A673 (cell line): ENCODE measurements at regions not wholly inside any gene's neighbourhood (a gene's known extent, or its start where the extent isn't known, plus 50 kb on each side); places are given as distances from the start of the nearest gene placed in this dataset.

ENCODE experiments used
- BruUV-seq: library from RNA; stranded (reverse); fragments of 400-500 nt; replicated peaks from 2 replicates; lab custom pipeline; 2021; lab: Mats Ljungman, UMichigan
- CTCF ChIA-PET: fragments of 300-600 bp; sonication (Branson Sonifier 250); formaldehyde crosslinking; loops from one replicate; lab custom pipeline; 2022; ENCODE audit warnings: antibody characterized with exemption; lab: Charles Lee
- POLR2A ChIA-PET: fragments of 300-600 bp; sonication (Branson Sonifier 250); formaldehyde crosslinking; loops from one replicate; lab custom pipeline; 2022; ENCODE audit warnings: antibody characterized with exemption; ENCODE audit not compliant: low non-redundant PET; lab: Charles Lee
- DNase-seq: peaks from one replicate; pipeline ENCODE4 v3.0.0-alpha.2; 2015; ENCODE audit warnings: low spot score
- H3K27ac ChIP-seq: fragments of 200-600 bp; sonication (generic); 2 replicates; pipeline ENCODE4 v1.5.1; 2016; ENCODE audit warnings: mixed run types, low read depth, mild to moderate bottlenecking, mixed read lengths, antibody characterized with exemption, low read length; ENCODE audit not compliant: poor library complexity, severe bottlenecking
- H3K27me3 ChIP-seq: fragments of 200-600 bp; sonication (generic); replicated peaks from 2 replicates; pipeline ENCODE4 v1.6.1; 2017; ENCODE audit warnings: mixed run types, low read depth, mild to moderate bottlenecking, mixed read lengths, antibody characterized with exemption, low read length; ENCODE audit not compliant: insufficient read depth, poor library complexity
- H3K36me3 ChIP-seq: fragments of 200-600 bp; sonication (generic); 2 replicates; pipeline ENCODE4 v1.6.1; 2016; ENCODE audit warnings: mixed run types, mild to moderate bottlenecking, mixed read lengths, antibody characterized with exemption, low read length; ENCODE audit not compliant: insufficient read depth, poor library complexity, severe bottlenecking
- H3K4me1 ChIP-seq: fragments of 200-600 bp; sonication (generic); 2 replicates; pipeline ENCODE4 v1.6.1; 2017; ENCODE audit warnings: mixed run types, mild to moderate bottlenecking, mixed read lengths, antibody characterized with exemption, low read length; ENCODE audit not compliant: insufficient read depth, poor library complexity, severe bottlenecking
- H3K4me3 ChIP-seq: fragments of 200-600 bp; sonication (generic); 2 replicates; pipeline ENCODE4 v1.5.1; 2016; ENCODE audit warnings: low read depth, mixed run types, mild to moderate bottlenecking, mixed read lengths, low read length; ENCODE audit not compliant: poor library complexity, severe bottlenecking
- H3K9me3 ChIP-seq: fragments of 200-600 bp; sonication (generic); 2 replicates; pipeline ENCODE4 v1.6.1; 2016; ENCODE audit warnings: mixed run types, low read depth, mild to moderate bottlenecking, mixed read lengths, antibody characterized with exemption, low read length; ENCODE audit not compliant: poor library complexity, severe bottlenecking
- CTCF ChIP-seq: fragments of 300-800, 200-600 bp; sonication (generic); conservative IDR thresholded peaks from 2 replicates; pipeline ENCODE4 v1.5.1; 2017; ENCODE audit warnings: low read depth, mild to moderate bottlenecking, antibody characterized with exemption, low read length, moderate library complexity, mixed read lengths
- EZH2 ChIP-seq: fragments of 200-600 bp; sonication (generic); IDR thresholded peaks from 2 replicates; pipeline ENCODE4 v1.6.1; 2017; ENCODE audit warnings: borderline replicate concordance, low read depth, mild to moderate bottlenecking, mixed read lengths, antibody characterized with exemption, low read length; ENCODE audit not compliant: poor library complexity, severe bottlenecking
- intact Hi-C: fragments of 100-400 bp; cut with micrococcal nuclease; formaldehyde crosslinking; loops from one replicate; pipeline ENCODE4 v1.10.0; 2022; ENCODE audit not compliant: unreplicated experiment

- intact Hi-C loops, result no loop called here
- Histone ChIP-seq H3K9me3 (no peaks in the 10 kb centered on the region), H3K36me3 (no peaks in the 10 kb centered on the region), H3K27me3 (no peaks in the 10 kb centered on the region), H3K27ac (no peak overlapping the region), H3K4me3 (no peak overlapping the region), H3K4me1 (no peaks in the 10 kb centered on the region)
- POLR2A ChIA-PET, result no interaction called here
- no peak for DNase-seq
- CTCF ChIA-PET, result no interaction called here
- no TSS peak for BruUV-seq
- TF ChIP-seq CTCF (no peak), EZH2 (no peak)
Measured at GRCh38 chr3:35523838-35524237, 115.5 kb upstream of the ARPP21 start.

GRCh38 chr3:35524856-35525255, 114.5 kb upstream of the ARPP21 start:
- intact Hi-C loops, result no loop called here

GRCh38 chr3:35528728-35529127, 110.6 kb upstream of the ARPP21 start:
- POLR2A ChIA-PET, result no interaction called here

More at GRCh38 chr3:35524856-35525255, 114.5 kb upstream of the ARPP21 start:
- Histone ChIP-seq H3K36me3 (no peaks in the 10 kb centered on the region), H3K27ac (no peak overlapping the region), H3K4me1 (no peaks in the 10 kb centered on the region), H3K9me3 (no peaks in the 10 kb centered on the region), H3K27me3 (no peaks in the 10 kb centered on the region), H3K4me3 (no peak overlapping the region)
- ChIA-PET POLR2A (no interaction called here), CTCF (no interaction called here)
- no TSS peak for BruUV-seq
- no peak for TF ChIP-seq EZH2
- TF ChIP-seq CTCF, result no peak
- DNase-seq, result no peak

More at GRCh38 chr3:35528728-35529127, 110.6 kb upstream of the ARPP21 start:
- no peaks in the 10 kb centered on the region for H3K36me3 ChIP-seq
- no peak for TF ChIP-seq CTCF
- no peak for TF ChIP-seq EZH2
- intact Hi-C loops, result no loop called here
- CTCF ChIA-PET, result no interaction called here
- no TSS peak for BruUV-seq
- no peak overlapping the region for H3K27ac ChIP-seq
- DNase-seq, result no peak
- H3K9me3 ChIP-seq, result no peaks in the 10 kb centered on the region
- no peak overlapping the region for H3K4me3 ChIP-seq
- no peaks in the 10 kb centered on the region for H3K4me1 ChIP-seq
- H3K27me3 ChIP-seq, result no peaks in the 10 kb centered on the region
